ENCODE measurements at regions not wholly inside any gene's neighbourhood (a gene's known extent, or its start where the extent isn't known, plus 50 kb on each side); places are given as distances from the start of the nearest gene placed in this dataset.

DNA sequence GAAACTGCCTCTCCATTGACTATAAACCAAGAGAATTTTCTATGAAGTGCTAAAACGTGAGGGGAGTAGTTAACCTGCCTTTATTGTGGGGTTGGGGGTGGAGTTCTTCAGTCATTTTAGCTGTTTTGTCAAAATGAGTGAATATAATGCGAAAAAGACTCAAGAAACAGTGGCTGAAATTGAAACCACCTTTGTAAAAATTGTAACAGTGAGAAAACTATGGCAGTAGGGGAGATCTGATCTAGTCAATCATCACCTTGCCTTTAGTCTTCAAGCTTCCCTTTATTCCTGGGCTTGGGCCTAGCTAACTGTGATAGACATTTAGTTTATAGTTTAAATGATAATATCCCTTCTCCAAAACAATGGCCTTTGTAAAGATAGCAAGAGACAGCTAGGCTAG, 1927.3 kb downstream of the STIM2 start:
- H3K4me3 Mint-ChIP-seq = no peak overlapping the region
- H3K9me3 Mint-ChIP-seq = no peaks in the 10 kb centered on the region
- H3K4me1 Mint-ChIP-seq (ENCODE audit: unreplicated experiment) = no peaks in the 10 kb centered on the region

DNA sequence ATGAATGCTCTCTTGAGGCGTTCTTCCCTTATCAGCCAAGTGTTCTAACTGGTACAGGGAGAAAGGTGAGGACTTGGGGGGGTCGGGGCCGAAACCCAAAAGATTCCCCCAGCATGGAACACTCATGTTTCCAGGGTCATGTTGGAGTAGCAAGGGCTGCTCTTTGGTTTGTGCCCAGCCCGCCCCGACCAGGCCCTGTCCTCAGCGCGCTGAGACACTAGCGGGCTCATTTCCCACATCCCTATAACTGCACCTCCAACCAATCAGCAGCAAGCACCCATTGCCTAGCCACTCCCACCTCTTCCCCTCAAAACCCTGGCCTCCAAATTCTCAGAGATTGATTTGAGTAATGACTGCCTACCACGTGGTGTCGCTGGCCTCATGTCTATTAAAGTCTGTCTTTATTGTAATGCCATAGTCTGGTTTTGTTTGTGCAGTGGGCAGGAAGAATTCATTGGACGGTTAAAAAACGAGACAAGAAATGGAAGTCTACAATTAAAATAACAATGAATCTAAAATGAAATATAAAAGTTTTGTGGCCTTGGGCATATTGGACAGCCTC, 1928.4 kb downstream of the STIM2 start:
- Mint-ChIP-seq H3K27ac (no peak overlapping the region), H3K27me3 (no peaks in the 10 kb centered on the region), H3K4me1 (ENCODE audit: unreplicated experiment) (no peaks in the 10 kb centered on the region), H3K4me3 (no peak overlapping the region), H3K9me3 (no peaks in the 10 kb centered on the region), H3K36me3 (no peaks in the 10 kb centered on the region)
- TF ChIP-seq, protein P1, sequence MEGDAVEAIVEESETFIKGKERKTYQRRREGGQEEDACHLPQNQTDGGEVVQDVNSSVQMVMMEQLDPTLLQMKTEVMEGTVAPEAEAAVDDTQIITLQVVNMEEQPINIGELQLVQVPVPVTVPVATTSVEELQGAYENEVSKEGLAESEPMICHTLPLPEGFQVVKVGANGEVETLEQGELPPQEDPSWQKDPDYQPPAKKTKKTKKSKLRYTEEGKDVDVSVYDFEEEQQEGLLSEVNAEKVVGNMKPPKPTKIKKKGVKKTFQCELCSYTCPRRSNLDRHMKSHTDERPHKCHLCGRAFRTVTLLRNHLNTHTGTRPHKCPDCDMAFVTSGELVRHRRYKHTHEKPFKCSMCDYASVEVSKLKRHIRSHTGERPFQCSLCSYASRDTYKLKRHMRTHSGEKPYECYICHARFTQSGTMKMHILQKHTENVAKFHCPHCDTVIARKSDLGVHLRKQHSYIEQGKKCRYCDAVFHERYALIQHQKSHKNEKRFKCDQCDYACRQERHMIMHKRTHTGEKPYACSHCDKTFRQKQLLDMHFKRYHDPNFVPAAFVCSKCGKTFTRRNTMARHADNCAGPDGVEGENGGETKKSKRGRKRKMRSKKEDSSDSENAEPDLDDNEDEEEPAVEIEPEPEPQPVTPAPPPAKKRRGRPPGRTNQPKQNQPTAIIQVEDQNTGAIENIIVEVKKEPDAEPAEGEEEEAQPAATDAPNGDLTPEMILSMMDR (conservative IDR thresholded peaks at IDR 0.05) = no peak
- DNase-seq (ENCODE audit: extremely low spot score, unreplicated experiment) = no peak

More for the DNA sequence above, 1927.3 kb downstream of the STIM2 start:
- H3K27me3 Mint-ChIP-seq = no peaks in the 10 kb centered on the region
- no peak for DNase-seq (ENCODE audit: extremely low spot score, unreplicated experiment)
- H3K36me3 Mint-ChIP-seq = no peaks in the 10 kb centered on the region
- TF ChIP-seq, protein P1 (conservative IDR thresholded peaks at IDR 0.05) = no peak
- no peak overlapping the region for H3K27ac Mint-ChIP-seq

- Mint-ChIP-seq H3K27me3 (no peaks in the 10 kb centered on the region), H3K4me1 (ENCODE audit: unreplicated experiment) (no peaks in the 10 kb centered on the region), H3K9me3 (no peaks in the 10 kb centered on the region), H3K36me3 (no peaks in the 10 kb centered on the region), H3K27ac (no peak overlapping the region), H3K4me3 (no peak overlapping the region)
- TF ChIP-seq, protein P1 (conservative IDR thresholded peaks at IDR 0.05) = no peak
- DNase-seq (ENCODE audit: extremely low spot score, unreplicated experiment) = no peak
These were observed 1927.1 kb upstream of the PCDH7 start for GRCh38 chr4:28792917-28793597.

GRCh38 chr4:28799696-28800095, 1920.5 kb upstream of the PCDH7 start:
- Mint-ChIP-seq H3K4me3 (no peak overlapping the region), H3K9me3 (no peaks in the 10 kb centered on the region), H3K27me3 (no peaks in the 10 kb centered on the region), H3K4me1 (ENCODE audit: unreplicated experiment) (no peaks in the 10 kb centered on the region), H3K27ac (no peak overlapping the region), H3K36me3 (no peaks in the 10 kb centered on the region)
- TF ChIP-seq, protein P1 (conservative IDR thresholded peaks at IDR 0.05) = no peak
- DNase-seq (ENCODE audit: extremely low spot score, unreplicated experiment) = no peak

- Mint-ChIP-seq H3K9me3 (peaks cover 1% of the 10 kb centered on the region), H3K4me1 (ENCODE audit: unreplicated experiment) (no peaks in the 10 kb centered on the region), H3K27me3 (no peaks in the 10 kb centered on the region), H3K4me3 (no peak overlapping the region), H3K27ac (no peak overlapping the region), H3K36me3 (no peaks in the 10 kb centered on the region)
- no peak for DNase-seq (ENCODE audit: extremely low spot score, unreplicated experiment)
- TF ChIP-seq, protein P1 (conservative IDR thresholded peaks at IDR 0.05) = no peak
These were observed 1909.1 kb upstream of the PCDH7 start for GRCh38 chr4:28811025-28811424.

All from type B pancreatic cell (in vitro differentiated cells).